Liver (tissue), 7 donors: ENCODE measurements at regions not wholly inside any gene's neighbourhood (a gene's known extent, or its start where the extent isn't known, plus 50 kb on each side); places are given as distances from the start of the nearest gene placed in this dataset.

Experiments used
- DNase-seq: peaks from one replicate; pipeline ENCODE4 v3.0.0-alpha.2; 2017; ENCODE audit warnings: low spot score
- H3K27ac ChIP-seq, 2 donors: one replicate each; pipeline ENCODE4 v1.7.0; 2013; ENCODE audit warnings: inconsistent platforms in 2 of 2, low read length in 2 of 2, control low read depth in 1 of 2, low read depth in 1 of 2, mild to moderate bottlenecking in 1 of 2
- H3K27me3 ChIP-seq, 4 donors: one replicate each; pipeline versions ENCODE4 v1.6.1 to v1.7.0; 2013; ENCODE audit warnings: low read length in 3 of 4, inconsistent platforms in 1 of 4, mild to moderate bottlenecking in 1 of 4, moderate library complexity in 1 of 4; ENCODE audit not compliant: control insufficient read depth in 4 of 4, insufficient read depth in 4 of 4
- H3K36me3 ChIP-seq, 4 donors: one replicate each; pipeline versions ENCODE4 v1.6.1 to v1.7.0; 2013; ENCODE audit warnings: low read length in 3 of 4, mild to moderate bottlenecking in 3 of 4, low read depth in 1 of 4, moderate library complexity in 1 of 4; ENCODE audit not compliant: control insufficient read depth in 4 of 4, insufficient read depth in 3 of 4
- H3K4me1 ChIP-seq, 4 donors: one replicate each; pipeline versions ENCODE4 v1.6.1 to v1.7.0; 2013; ENCODE audit warnings: low read length in 3 of 4, mild to moderate bottlenecking in 3 of 4, moderate library complexity in 1 of 4; ENCODE audit not compliant: control insufficient read depth in 4 of 4, insufficient read depth in 4 of 4
- H3K4me3 ChIP-seq, 3 donors: one replicate each; pipeline versions ENCODE4 v1.6.1 to v1.7.0; 2013; ENCODE audit warnings: low read length in 3 of 3, control low read depth in 1 of 3, low read depth in 1 of 3, mild to moderate bottlenecking in 1 of 3
- H3K9ac ChIP-seq, 2 donors: one replicate each; pipeline ENCODE4 v1.7.0; 2013; ENCODE audit warnings: low read length in 2 of 2, mild to moderate bottlenecking in 2 of 2, moderate library complexity in 2 of 2, control low read depth in 1 of 2, low read depth in 1 of 2
- H3K9me3 ChIP-seq, 4 donors: one replicate each; pipeline versions ENCODE4 v1.6.1 to v1.7.0; 2013; ENCODE audit warnings: low read length in 3 of 4; ENCODE audit not compliant: control insufficient read depth in 4 of 4
- EGR1 ChIP-seq, 2 donors: IDR thresholded peaks; 2 replicates each; pipeline ENCODE4 v1.6.1; 2016 to 2018; ENCODE audit warnings: antibody characterized with exemption in 2 of 2, low read depth in 2 of 2
- FOXA1 ChIP-seq: IDR thresholded peaks from 2 replicates; pipeline ENCODE4 v1.6.1; 2016; ENCODE audit warnings: antibody characterized with exemption
- GABPA ChIP-seq, 2 donors: IDR thresholded peaks in 1 of 2; conservative IDR thresholded peaks in 1 of 2; 2 replicates each; pipeline ENCODE4 v1.6.1; 2016; ENCODE audit warnings: antibody characterized with exemption in 2 of 2, mild to moderate bottlenecking in 1 of 2, moderate library complexity in 1 of 2
- HNF4A ChIP-seq, 2 donors: conservative IDR thresholded peaks; 2 replicates each; pipeline ENCODE4 v1.6.1; 2016; ENCODE audit warnings: antibody characterized with exemption in 2 of 2, mild to moderate bottlenecking in 2 of 2
- HNF4G ChIP-seq: IDR thresholded peaks from 2 replicates; pipeline ENCODE4 v1.6.1; 2016; ENCODE audit warnings: antibody characterized with exemption
- JUND ChIP-seq, 2 donors: IDR thresholded peaks; 2 replicates each; pipeline ENCODE4 v1.6.1; 2016; ENCODE audit warnings: antibody characterized with exemption in 2 of 2
- NR2F2 ChIP-seq: IDR thresholded peaks from 2 replicates; pipeline ENCODE4 v1.6.1; 2016; ENCODE audit warnings: antibody characterized with exemption
- RAD21 ChIP-seq, 2 donors: IDR thresholded peaks; 2 replicates each; pipeline ENCODE4 v1.6.1; 2016; ENCODE audit warnings: antibody characterized with exemption in 2 of 2, mild to moderate bottlenecking in 2 of 2
- RXRA ChIP-seq, 2 donors: IDR thresholded peaks; 2 replicates each; pipeline ENCODE4 v1.6.1; 2017 to 2018; ENCODE audit warnings: antibody characterized with exemption in 2 of 2, mild to moderate bottlenecking in 1 of 2
- SP1 ChIP-seq: IDR thresholded peaks from 2 replicates; pipeline ENCODE4 v1.6.1; 2018; ENCODE audit warnings: antibody characterized with exemption, mild to moderate bottlenecking
- TAF1 ChIP-seq: conservative IDR thresholded peaks from 2 replicates; pipeline ENCODE4 v1.6.1; 2016; ENCODE audit warnings: antibody characterized with exemption, mild to moderate bottlenecking
- YY1 ChIP-seq: IDR thresholded peaks from 2 replicates; pipeline ENCODE4 v1.6.1; 2016; ENCODE audit warnings: antibody characterized with exemption, mild to moderate bottlenecking
- WGBS: extraction: QIAGEN DNeasy Blood & Tissue Kit; methylation state at CpG from one replicate; pipeline ENCODE4 v1.1.7; 2013; 5-methylcytosine and 5-hydroxymethylcytosine counted together
- TF ChIP-seq, protein P1 (sequence below): IDR thresholded peaks from 2 replicates; pipeline ENCODE4 v1.6.1; 2016; ENCODE audit warnings: antibody characterized with exemption
- TF ChIP-seq, protein P2 (sequence below): IDR thresholded peaks from 2 replicates; pipeline ENCODE4 v1.6.1; 2016; ENCODE audit warnings: antibody characterized with exemption
- TF ChIP-seq, protein P3 (sequence below): IDR thresholded peaks from 2 replicates; pipeline ENCODE4 v1.6.1; 2016; ENCODE audit warnings: antibody characterized with exemption
- TF ChIP-seq, protein P4 (sequence below): IDR thresholded peaks from 2 replicates; pipeline ENCODE4 v1.6.1; 2016; ENCODE audit warnings: antibody characterized with exemption, mild to moderate bottlenecking
- donor health status: healthy.
- donor health status: healthy.
- donor health status: healthy.
- donor health status: healthy.

DNA sequence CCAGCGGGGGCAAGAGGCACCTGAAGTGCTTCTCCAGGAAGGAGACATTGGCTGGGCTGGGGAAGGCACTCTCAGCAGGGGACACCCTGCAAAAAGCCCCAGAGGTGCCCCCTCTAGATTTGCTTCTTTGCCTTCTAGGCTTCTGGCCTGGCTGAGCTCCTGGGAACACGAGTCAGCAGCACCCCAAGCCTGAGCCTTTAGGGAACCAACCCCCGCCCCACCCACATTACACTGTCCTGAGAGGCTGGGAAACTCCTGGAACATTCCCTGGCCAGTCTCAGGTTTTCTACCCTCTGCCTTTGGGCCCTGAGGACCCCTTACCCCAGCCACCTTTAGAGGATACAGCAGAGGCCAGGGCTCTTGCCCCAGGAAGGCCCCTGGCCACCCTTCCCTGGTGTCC lies 108.4 kb upstream of the LINGO1 start:
- Histone ChIP-seq H3K9ac (no peak overlapping the region), H3K27me3 (peaks cover 0 to 4% (median 0%) of the 10 kb centered on the region in 4 donors), H3K9me3 (no peaks in the 10 kb centered on the region), H3K4me1 (no peaks in the 10 kb centered on the region), H3K4me3 (no peak overlapping the region), H3K27ac (no peak overlapping the region), H3K36me3 (no peaks in the 10 kb centered on the region)
- 85% methylated on average over 3 of the region's 3 CpGs for WGBS
- no peak for DNase-seq
- TF ChIP-seq, protein P1, sequence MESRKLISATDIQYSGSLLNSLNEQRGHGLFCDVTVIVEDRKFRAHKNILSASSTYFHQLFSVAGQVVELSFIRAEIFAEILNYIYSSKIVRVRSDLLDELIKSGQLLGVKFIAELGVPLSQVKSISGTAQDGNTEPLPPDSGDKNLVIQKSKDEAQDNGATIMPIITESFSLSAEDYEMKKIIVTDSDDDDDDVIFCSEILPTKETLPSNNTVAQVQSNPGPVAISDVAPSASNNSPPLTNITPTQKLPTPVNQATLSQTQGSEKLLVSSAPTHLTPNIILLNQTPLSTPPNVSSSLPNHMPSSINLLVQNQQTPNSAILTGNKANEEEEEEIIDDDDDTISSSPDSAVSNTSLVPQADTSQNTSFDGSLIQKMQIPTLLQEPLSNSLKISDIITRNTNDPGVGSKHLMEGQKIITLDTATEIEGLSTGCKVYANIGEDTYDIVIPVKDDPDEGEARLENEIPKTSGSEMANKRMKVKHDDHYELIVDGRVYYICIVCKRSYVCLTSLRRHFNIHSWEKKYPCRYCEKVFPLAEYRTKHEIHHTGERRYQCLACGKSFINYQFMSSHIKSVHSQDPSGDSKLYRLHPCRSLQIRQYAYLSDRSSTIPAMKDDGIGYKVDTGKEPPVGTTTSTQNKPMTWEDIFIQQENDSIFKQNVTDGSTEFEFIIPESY = no peak
- TF ChIP-seq JUND (IDR thresholded peaks at IDR 0.05) (no peak), SP1 (no peak), EGR1 (IDR thresholded peaks at IDR 0.05; ENCODE audit: low read depth in 2 of 2) (no peak), RAD21 (IDR thresholded peaks at IDR 0.05) (no peak), HNF4A (conservative IDR thresholded peaks at IDR 0.05) (no peak), HNF4G (no peak)

DNA sequence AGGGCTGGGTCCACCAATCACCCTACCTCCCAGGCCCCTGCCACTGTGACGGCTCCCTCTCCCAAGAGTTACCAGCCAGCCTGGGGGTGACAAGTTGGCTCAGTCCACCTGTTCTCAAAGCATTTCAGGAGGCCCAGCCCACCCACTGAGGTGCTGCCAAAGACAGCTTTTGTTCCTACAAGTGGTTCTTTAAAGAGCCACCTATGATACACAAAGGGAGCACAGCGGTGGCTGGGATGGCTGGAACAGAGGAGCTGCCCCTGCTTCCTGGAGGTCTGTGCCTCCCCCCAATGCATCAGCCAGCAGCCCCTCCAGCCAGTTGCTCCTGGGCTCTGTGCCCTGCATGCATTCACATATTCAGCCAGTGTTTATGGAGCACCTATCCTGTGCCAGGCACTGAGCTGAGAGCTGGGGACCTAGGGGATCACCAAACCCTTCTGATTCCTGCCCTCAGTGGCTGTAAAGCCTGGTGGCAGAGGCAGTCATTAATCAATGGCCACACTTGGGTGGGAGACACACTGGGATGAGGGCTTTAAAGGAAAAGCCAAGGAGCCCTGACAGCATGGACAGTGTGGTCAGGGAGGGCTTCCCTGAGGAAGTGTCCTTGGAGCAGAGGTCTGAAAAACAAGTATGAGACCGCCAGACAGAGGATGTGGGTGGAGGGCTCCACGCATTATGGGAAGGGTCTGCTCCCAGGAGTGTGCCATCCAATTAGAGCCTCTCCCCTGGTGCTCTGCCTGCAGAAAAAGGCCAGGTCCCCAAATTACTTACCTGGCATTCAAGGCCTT lies 107.1 kb upstream of the LINGO1 start:
- DNase-seq = no peak

DNA sequence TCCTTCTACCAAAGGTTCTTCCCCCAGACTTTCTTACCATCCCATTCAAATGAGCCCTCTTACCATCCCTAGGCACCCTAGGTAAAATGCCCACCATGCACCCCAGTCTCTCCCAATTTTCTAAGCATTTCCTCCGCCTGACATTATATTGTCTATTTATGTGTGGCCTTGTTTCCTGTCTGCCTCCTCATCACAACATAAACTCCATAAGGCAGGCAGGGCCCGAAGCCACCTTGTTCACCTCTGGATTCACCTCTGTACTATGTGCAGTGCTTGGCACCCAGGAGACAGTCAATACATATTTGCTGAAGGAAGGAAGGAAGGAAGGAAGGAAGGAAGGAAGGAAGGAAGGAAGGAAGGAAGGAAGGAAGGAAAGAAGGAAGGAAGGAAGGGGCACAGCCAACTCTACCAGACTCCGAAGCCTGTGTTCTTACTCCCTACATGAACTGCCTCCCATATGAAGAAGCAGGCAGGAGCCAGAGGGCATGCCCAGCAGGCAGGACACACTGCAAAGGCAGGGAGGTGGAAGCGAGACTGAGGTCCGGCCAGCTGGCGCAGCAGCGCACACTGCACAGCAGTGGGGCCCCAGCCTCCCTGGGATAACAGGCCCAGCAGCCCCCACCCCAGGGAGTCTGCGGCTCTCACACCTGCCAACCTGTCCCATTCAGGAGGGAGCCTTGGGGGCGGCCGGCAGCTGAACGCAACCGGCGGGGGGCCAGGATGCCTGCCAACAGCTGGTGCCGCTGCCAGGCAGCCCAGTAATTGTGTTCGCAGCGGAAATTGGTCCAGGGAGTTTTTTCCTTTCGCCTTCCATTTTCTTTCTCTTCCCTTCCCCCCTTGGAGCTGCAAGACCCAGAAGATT lies 106.0 kb upstream of the LINGO1 start:
- no peak overlapping the region for H3K4me3 ChIP-seq
- peaks cover 0 to 4% (median 0%) of the 10 kb centered on the region in 4 donors for H3K27me3 ChIP-seq
- no peak overlapping the region for H3K27ac ChIP-seq
- TF ChIP-seq, protein P2, sequence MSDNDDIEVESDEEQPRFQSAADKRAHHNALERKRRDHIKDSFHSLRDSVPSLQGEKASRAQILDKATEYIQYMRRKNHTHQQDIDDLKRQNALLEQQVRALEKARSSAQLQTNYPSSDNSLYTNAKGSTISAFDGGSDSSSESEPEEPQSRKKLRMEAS = no peak
- TF ChIP-seq HNF4G = no peak
- TF ChIP-seq TAF1 = no peak
- TF ChIP-seq, protein P3, sequence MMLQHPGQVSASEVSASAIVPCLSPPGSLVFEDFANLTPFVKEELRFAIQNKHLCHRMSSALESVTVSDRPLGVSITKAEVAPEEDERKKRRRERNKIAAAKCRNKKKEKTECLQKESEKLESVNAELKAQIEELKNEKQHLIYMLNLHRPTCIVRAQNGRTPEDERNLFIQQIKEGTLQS = no peak
- TF ChIP-seq, protein P1 = no peak
- TF ChIP-seq FOXA1 = no peak
- TF ChIP-seq, protein P4, sequence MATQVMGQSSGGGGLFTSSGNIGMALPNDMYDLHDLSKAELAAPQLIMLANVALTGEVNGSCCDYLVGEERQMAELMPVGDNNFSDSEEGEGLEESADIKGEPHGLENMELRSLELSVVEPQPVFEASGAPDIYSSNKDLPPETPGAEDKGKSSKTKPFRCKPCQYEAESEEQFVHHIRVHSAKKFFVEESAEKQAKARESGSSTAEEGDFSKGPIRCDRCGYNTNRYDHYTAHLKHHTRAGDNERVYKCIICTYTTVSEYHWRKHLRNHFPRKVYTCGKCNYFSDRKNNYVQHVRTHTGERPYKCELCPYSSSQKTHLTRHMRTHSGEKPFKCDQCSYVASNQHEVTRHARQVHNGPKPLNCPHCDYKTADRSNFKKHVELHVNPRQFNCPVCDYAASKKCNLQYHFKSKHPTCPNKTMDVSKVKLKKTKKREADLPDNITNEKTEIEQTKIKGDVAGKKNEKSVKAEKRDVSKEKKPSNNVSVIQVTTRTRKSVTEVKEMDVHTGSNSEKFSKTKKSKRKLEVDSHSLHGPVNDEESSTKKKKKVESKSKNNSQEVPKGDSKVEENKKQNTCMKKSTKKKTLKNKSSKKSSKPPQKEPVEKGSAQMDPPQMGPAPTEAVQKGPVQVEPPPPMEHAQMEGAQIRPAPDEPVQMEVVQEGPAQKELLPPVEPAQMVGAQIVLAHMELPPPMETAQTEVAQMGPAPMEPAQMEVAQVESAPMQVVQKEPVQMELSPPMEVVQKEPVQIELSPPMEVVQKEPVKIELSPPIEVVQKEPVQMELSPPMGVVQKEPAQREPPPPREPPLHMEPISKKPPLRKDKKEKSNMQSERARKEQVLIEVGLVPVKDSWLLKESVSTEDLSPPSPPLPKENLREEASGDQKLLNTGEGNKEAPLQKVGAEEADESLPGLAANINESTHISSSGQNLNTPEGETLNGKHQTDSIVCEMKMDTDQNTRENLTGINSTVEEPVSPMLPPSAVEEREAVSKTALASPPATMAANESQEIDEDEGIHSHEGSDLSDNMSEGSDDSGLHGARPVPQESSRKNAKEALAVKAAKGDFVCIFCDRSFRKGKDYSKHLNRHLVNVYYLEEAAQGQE = no peak
- no peak for TF ChIP-seq RXRA (IDR thresholded peaks at IDR 0.05)
- TF ChIP-seq JUND (IDR thresholded peaks at IDR 0.05) = no peak
- TF ChIP-seq RAD21 (IDR thresholded peaks at IDR 0.05) = no peak
- TF ChIP-seq SP1 = no peak
- no peak for TF ChIP-seq NR2F2
- TF ChIP-seq HNF4A (conservative IDR thresholded peaks at IDR 0.05) = no peak
- TF ChIP-seq GABPA (IDR thresholded peaks at IDR 0.05 in 1 of 2, conservative IDR thresholded peaks at IDR 0.05 in 1 of 2) = no peak
- TF ChIP-seq EGR1 (IDR thresholded peaks at IDR 0.05; ENCODE audit: low read depth in 2 of 2) = no peak
- H3K9me3 ChIP-seq = no peaks in the 10 kb centered on the region
- no peak for DNase-seq
- WGBS = 58% methylated on average over 17 of the region's 17 CpGs
- H3K4me1 ChIP-seq = no peaks in the 10 kb centered on the region
- no peaks in the 10 kb centered on the region for H3K36me3 ChIP-seq
- no peak overlapping the region for H3K9ac ChIP-seq

More for the DNA sequence above, 107.1 kb upstream of the LINGO1 start:
- no peak overlapping the region for H3K9ac ChIP-seq
- TF ChIP-seq HNF4A (conservative IDR thresholded peaks at IDR 0.05) (no peak), YY1 (no peak)
- H3K4me1 ChIP-seq = no peaks in the 10 kb centered on the region
- H3K9me3 ChIP-seq = no peaks in the 10 kb centered on the region
- no peaks in the 10 kb centered on the region for H3K36me3 ChIP-seq
- H3K4me3 ChIP-seq = no peak overlapping the region
- no peak overlapping the region for H3K27ac ChIP-seq
- WGBS = 42% methylated on average over 4 of the region's 4 CpGs
- peaks cover 0 to 4% (median 0%) of the 10 kb centered on the region in 4 donors for H3K27me3 ChIP-seq
